Activated CD4-positive, alpha-beta T cell treated with anti-CD3 and anti-CD28 coated beads, Interleukin-2, Interleukin-6, amounts not matched to agents 100 ng/mL and 50 ng/mL, durations not matched to agents 16 hours and 8 hours (primary cell): ENCODE measurements at regions not wholly inside any gene's neighbourhood (a gene's known extent, or its start where the extent isn't known, plus 50 kb on each side); places are given as distances from the start of the nearest gene placed in this dataset.

ENCODE experiments used
- DNase-seq: peaks from one replicate; pipeline ENCODE4 v3.0.0-alpha.2; 2020

DNA sequence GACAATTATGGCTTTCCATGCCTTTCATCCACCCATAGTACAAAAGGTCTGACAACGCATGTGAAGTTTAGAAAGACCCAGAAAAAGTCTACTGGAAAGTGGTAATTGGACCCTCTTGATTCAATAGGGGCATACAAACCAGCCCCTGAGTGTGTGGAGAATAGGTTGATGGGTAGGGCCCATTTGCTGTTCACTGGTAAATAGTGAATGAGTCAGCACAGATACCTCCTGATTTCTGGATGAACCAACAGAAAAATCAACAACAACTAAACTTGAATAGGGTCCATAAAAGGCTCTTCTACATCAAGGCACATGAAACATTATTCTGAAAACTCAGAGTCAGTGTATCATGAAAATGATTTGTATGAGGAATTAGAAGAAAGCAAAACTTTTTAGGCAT lies 235.4 kb upstream of the SLC35B3 start:
- DNase-seq, result no peak

DNA sequence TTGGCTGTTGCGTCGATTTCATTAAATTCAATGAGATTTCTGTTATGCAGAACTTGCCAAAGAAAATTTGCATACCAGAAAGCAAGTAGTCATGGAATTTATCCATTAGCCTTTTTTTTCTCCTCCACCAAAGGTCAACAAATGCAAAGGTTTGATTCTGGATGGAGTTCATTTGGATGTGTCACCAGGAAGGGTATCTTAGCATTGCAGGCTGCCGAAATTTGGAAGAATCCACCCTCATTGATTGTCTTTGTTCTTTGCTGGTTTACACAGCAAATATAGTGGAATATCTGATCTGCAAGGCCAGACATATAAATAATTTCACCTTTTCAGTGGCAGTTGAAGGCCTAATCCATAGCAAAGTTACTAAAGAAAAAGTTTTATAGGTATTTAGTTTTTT lies 229.4 kb upstream of the SLC35B3 start:
- no peak for DNase-seq

- DNase-seq, result no peak
Observed at GRCh38 chr6:8664070-8664469, 228.7 kb upstream of the SLC35B3 start.

DNA sequence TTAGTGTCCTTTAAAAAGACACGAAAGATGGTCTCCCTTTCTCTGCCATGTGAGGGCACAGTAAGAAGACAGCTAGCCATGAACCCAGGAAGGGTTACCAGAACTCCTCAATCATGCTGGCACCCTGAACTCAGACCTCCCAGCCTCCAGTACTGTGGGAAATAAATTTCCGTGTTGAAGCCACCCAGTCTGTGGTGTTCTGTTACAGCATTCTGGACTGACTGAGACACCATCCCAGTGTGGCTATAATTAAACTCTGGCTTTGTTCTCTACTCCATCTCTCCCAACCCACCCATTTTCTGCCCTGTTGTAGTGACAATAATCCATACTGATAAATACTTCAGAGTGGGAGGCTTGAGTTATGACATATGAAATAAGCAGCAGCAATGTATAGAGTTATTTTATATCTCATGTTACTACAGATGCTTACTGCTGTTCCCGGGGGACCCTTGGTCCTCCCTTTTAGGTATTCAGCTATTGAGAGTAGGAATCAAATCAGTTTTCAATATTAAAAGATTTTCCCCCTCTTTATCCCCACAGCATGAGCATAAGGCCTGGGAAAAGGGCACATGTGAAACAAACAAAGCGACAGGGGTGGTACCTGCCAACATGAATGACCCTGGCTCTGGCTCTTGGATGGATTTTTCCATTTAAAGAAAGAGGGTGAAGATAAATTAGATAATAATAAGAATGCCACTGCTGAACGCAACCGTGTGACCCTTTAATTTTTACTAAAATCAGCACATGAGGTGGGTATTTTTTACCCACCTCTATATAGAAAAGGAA lies 224.3 kb upstream of the SLC35B3 start:
- DNase-seq, result no peak

- no peak for DNase-seq
Observed at GRCh38 chr6:8658416-8658815, 223.1 kb upstream of the SLC35B3 start.

- no peak for DNase-seq
Observed at GRCh38 chr6:8657522-8657921, 222.2 kb upstream of the SLC35B3 start.

DNA sequence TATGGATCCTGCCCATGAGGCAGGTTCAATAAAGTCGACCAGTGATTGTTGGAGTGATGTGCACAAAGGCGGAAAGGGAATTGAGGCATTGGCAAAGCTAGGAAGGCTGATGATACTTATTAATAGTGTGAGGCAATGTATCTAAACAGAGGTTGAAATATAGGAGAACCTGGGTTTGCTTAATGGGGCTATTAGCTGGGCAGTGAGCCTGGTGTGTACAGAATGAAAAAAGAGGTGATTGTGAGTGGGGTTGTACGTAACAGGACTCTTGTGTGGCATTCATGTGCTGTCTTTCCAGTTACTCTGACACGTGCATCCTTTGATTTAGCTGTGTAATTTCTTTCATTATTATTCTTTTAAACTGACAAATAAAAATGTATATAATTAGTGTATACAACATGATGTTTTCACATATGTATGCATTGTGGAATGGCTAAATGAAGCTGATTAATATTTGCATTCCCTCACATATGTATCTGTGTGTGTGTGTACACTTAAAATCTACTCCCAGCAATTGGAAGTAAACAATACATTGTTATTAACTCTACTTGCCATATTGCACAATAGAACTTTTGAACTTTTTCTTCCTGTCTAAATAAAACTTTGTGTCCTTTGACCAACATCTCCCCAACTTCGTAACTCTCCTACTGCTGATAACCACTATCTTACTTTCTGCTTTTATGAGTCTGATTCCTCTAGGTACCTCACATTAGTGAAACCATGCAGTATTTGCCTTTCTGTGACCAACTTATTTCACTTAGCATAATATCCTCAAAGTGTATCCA lies 220.5 kb upstream of the SLC35B3 start:
- no peak for DNase-seq

GRCh38 chr6:8652710-8653109 lies 217.4 kb upstream of the SLC35B3 start:
- DNase-seq, result no peak

DNA sequence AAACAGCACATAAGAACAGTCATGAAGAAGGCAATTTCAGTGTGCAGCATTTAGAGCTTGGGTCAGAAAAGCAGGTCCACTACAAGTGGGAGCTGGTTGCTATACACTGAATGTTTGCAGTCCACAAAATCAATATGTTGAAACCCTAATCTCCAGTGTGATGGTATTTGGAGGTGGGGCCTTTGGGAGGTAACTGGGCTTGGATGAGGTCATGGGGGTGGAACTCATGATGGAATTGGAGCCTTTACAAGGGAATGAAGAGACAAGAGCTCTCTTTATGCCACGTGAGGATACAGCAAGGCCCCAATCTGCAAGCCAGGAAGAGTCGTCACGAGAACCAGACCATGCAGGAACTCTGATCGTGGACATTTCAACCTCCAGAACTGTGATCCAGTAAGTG lies 216.7 kb upstream of the SLC35B3 start:
- no peak for DNase-seq

- DNase-seq, result no peak
Observed at GRCh38 chr6:8645212-8645611, 209.9 kb upstream of the SLC35B3 start.

DNA sequence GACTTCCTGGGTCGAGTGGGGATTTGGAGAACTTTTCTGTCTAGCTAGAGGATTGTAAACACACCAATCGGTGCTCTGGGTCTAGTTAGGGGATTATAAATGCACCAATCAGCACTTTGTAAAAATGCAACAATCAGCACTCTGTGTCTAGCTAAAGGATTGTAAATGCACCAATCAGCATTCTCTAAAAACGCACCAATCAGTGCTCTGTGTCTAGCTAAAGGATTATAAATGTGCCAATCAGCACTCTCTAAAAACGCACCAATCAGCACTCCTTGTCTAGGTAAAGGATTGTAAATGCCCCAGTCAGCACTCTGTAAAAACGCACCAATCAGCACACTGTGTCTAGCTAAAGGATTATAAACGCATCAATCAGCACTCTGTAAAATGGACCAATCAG lies 209.0 kb upstream of the SLC35B3 start:
- no peak for DNase-seq

- no peak for DNase-seq
Observed at GRCh38 chr6:8642854-8643253, 207.5 kb upstream of the SLC35B3 start.

- no peak for DNase-seq
Observed at GRCh38 chr6:8642131-8642530, 206.8 kb upstream of the SLC35B3 start.

- DNase-seq, result no peak
Observed at GRCh38 chr6:8639928-8640649, 204.7 kb upstream of the SLC35B3 start.

DNA sequence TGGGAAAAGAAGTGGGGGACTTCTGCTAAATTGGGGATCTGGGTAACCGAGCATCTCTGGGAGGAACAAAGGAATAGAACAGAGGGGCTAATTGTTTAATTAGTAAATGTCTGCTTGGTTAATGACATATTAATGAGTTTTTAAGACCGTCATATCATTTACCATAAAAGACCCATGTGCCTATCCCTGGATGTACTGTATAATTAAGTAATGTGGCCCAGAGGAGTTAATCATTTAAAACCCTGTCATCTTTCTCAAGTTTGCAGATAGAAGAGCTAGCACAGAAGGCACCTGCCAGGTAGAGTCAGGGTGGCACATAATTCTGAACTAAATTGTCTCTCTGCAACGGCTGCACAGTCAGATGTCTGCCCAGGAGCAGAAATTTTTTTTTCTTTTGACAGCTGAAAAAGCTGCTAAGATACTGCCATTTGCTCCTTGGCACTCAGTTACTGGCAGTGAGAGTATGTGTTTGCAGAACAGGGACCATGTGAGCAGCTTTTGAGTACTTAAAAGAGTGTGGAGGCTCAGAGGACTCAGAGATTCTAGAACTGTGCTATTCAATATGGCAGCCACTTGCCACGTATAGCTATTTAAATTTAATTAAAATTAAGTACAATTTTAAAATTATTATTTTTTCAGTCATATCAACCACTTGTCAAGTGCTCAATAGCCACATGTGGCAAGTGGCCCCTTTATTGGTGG lies 202.7 kb upstream of the SLC35B3 start:
- no peak for DNase-seq

DNA sequence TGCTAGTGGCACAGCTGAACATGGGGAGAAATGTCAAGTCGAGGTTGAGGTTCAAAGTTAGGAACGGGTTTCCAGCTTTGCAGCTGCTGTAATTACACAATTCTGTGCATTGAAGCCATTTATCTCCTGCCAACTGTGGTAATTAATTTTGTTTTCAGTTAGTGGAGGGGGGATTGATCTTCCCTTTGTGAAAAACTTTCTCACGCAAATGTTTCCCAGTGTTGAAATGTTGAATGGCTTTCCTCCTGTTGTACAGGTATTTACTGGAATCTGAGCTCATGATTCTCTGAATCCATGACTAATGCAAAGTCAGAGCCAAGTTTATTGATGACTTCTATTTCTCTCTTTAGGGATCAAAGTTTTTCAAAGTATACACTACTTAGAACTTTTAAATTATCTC lies 198.4 kb upstream of the SLC35B3 start:
- no peak for DNase-seq

DNA sequence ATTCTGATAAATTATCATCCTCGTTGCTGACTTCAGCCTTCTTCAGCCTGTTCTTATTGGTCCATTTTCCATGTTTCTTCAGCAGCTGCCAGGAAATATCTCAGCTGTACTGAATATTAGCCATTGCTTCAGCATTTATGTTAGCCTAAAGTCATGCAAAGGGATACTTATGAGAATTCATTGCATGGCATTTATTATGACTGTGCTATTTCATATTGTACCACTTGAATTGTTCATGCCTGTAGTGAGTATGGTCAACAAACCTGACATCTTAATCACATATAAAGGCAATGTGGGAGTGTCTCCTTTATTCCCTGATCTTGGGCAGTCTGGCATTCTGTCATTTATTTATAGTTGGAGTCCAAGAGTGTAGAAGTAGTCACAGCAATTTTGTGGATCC lies 193.4 kb upstream of the SLC35B3 start:
- no peak for DNase-seq

DNA sequence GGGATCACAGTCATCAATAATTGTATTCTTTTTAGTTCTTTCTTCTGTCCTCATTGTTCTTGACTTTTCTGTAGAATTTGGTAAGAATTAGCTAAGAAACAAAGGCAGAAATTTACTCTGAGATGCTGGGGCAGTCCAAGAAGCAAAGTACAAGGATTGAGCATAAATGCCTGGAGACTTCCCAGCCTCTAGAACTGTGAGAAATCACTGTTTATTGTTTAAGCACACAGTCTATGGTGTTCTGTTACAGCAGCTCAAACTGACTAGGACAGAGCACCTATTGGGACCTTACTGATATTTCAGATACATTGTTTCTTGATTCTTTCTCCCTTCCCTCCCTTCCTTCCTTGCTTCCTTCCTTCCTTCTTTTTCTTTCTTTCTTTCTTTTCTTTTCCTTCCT lies 192.7 kb upstream of the SLC35B3 start:
- DNase-seq, result no peak

- no peak for DNase-seq
Observed at GRCh38 chr6:8627085-8627861, 191.9 kb upstream of the SLC35B3 start.

DNA sequence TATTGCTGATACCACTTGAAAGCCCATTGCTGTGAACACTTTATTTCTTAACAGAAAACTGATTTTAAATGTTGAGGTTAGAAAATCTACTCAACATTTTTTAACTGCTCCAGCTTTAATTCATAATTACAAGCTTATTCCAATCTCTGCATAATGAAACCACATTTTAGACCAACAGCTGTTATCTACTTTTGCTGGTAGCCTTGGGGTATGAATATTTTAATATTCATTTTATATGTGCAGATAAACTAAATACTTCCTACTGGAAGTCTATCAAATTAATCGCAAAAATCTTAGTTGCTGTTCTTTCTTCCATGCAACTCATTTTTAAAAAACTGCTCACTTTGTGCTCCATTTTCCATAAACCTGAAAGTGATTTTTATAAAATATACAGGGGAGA lies 189.3 kb upstream of the SLC35B3 start:
- no peak for DNase-seq

- no peak for DNase-seq
Observed at GRCh38 chr6:8623441-8623840, 188.1 kb upstream of the SLC35B3 start.

DNA sequence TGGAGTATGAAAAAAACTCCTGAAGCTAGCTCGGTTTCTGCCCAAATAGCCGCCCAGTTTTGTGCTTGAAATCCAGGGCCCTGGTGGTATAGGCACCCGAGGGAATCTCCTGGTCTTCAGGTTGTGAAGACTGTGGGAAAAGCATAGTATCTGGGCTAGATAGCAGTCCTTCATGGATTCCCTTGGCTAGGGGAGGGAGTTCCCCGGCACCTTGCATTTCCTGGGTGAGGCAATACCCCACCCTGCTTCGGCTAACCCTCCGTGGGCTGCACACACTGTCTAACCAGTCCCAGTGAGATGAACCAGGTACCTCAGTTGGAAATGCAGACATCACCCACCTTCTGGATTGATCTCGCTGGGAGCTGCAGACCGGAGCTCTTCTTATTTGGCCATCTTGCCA lies 184.5 kb upstream of the SLC35B3 start:
- no peak for DNase-seq
